A673 (cell line): ENCODE measurements at regions not wholly inside any gene's neighbourhood (a gene's known extent, or its start where the extent isn't known, plus 50 kb on each side); places are given as distances from the start of the nearest gene placed in this dataset.

Experiments
- EZH2 ChIP-seq: fragments of 200-600 bp; sonication (generic); IDR thresholded peaks from 2 replicates; pipeline ENCODE4 v1.6.1; 2017; ENCODE audit warnings: borderline replicate concordance, low read depth, mild to moderate bottlenecking, mixed read lengths, antibody characterized with exemption, low read length; ENCODE audit not compliant: poor library complexity, severe bottlenecking
- TF ChIP-seq, protein P1 (sequence below): fragments of 300-800, 200-600 bp; sonication (generic); conservative IDR thresholded peaks from 2 replicates; pipeline ENCODE4 v1.5.1; 2017; ENCODE audit warnings: low read depth, mild to moderate bottlenecking, antibody characterized with exemption, low read length, moderate library complexity, mixed read lengths

DNA sequence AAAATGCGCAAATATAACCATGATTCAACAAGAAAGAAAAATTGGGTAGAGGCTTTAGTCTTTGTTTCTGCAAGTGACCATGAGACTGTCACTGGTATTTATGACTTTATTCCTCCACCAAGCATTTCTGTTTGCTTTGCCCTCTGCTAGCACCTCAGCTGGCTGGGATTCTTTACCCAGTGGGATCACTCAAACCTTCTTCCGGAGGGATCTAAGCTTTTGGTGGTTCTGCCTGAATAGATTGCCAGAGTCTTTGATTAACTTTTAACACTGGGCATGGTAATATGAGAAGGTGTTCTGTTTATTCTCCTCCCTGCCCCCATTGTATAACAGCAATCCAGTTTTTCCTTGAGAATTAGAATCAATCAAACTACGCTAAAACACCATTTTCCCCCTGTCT lies 59.1 kb upstream of the FBN2 start:
- TF ChIP-seq, protein P1, sequence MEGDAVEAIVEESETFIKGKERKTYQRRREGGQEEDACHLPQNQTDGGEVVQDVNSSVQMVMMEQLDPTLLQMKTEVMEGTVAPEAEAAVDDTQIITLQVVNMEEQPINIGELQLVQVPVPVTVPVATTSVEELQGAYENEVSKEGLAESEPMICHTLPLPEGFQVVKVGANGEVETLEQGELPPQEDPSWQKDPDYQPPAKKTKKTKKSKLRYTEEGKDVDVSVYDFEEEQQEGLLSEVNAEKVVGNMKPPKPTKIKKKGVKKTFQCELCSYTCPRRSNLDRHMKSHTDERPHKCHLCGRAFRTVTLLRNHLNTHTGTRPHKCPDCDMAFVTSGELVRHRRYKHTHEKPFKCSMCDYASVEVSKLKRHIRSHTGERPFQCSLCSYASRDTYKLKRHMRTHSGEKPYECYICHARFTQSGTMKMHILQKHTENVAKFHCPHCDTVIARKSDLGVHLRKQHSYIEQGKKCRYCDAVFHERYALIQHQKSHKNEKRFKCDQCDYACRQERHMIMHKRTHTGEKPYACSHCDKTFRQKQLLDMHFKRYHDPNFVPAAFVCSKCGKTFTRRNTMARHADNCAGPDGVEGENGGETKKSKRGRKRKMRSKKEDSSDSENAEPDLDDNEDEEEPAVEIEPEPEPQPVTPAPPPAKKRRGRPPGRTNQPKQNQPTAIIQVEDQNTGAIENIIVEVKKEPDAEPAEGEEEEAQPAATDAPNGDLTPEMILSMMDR = no peak
- no peak for TF ChIP-seq EZH2
